ENCODE measurements at regions not wholly inside any gene's neighbourhood (a gene's known extent, or its start where the extent isn't known, plus 50 kb on each side); places are given as distances from the start of the nearest gene placed in this dataset.

- DNase-seq: no peak
These were observed 291.3 kb downstream of the ETNK1 start for GRCh38 chr12:22916241-22916640.

GRCh38 chr12:22916815-22917214 is 291.8 kb downstream of the ETNK1 start:
- no peak for DNase-seq

- DNase-seq: no peak
These were observed 294.9 kb downstream of the ETNK1 start for GRCh38 chr12:22919883-22920282.

- no peak for DNase-seq
These were observed 298.8 kb downstream of the ETNK1 start for GRCh38 chr12:22923768-22924167.

- no peak for DNase-seq
These were observed 299.4 kb downstream of the ETNK1 start for GRCh38 chr12:22924391-22924790.

GRCh38 chr12:22925623-22926022 is 300.7 kb downstream of the ETNK1 start:
- no peak for DNase-seq

- no peak for DNase-seq
These were observed 307.5 kb downstream of the ETNK1 start for GRCh38 chr12:22932431-22932830.

GRCh38 chr12:22935090-22935489 is 310.1 kb downstream of the ETNK1 start:
- DNase-seq: no peak

GRCh38 chr12:22935501-22935900 is 310.5 kb downstream of the ETNK1 start:
- no peak for DNase-seq

GRCh38 chr12:22938323-22938722 is 313.4 kb downstream of the ETNK1 start:
- no peak for DNase-seq

- DNase-seq: no peak
These were observed 326.2 kb downstream of the ETNK1 start for GRCh38 chr12:22951206-22951605.

- no peak for DNase-seq
These were observed 331.7 kb downstream of the ETNK1 start for GRCh38 chr12:22956690-22957089.

- no peak for DNase-seq
These were observed 342.2 kb downstream of the ETNK1 start for GRCh38 chr12:22967171-22967570.

- no peak for DNase-seq
These were observed 344.6 kb downstream of the ETNK1 start for GRCh38 chr12:22969521-22969920.

GRCh38 chr12:22971247-22971646 is 346.3 kb downstream of the ETNK1 start:
- no peak for DNase-seq

GRCh38 chr12:22971701-22972191 is 346.8 kb downstream of the ETNK1 start:
- DNase-seq: no peak

- DNase-seq: no peak
These were observed 349.9 kb downstream of the ETNK1 start for GRCh38 chr12:22974865-22975264.

GRCh38 chr12:22978962-22979361 is 354.0 kb downstream of the ETNK1 start:
- no peak for DNase-seq

- no peak for DNase-seq
These were observed 355.0 kb downstream of the ETNK1 start for GRCh38 chr12:22979854-22980469.

- DNase-seq: no peak
These were observed 356.7 kb downstream of the ETNK1 start for GRCh38 chr12:22981711-22982110.

- DNase-seq: no peak
These were observed 357.7 kb downstream of the ETNK1 start for GRCh38 chr12:22982635-22983034.

GRCh38 chr12:22986997-22987396 is 362.0 kb downstream of the ETNK1 start:
- no peak for DNase-seq

- no peak for DNase-seq
These were observed 365.5 kb downstream of the ETNK1 start for GRCh38 chr12:22990501-22990900.

- no peak for DNase-seq
These were observed 366.4 kb downstream of the ETNK1 start for GRCh38 chr12:22991250-22991844.
